Mammary epithelial cell (primary cell): ENCODE measurements at regions not wholly inside any gene's neighbourhood (a gene's known extent, or its start where the extent isn't known, plus 50 kb on each side); places are given as distances from the start of the nearest gene placed in this dataset.

Experiments used
- EZH2 ChIP-seq: IDR thresholded peaks from 2 replicates; pipeline ENCODE4 v1.6.1; 2012; ENCODE audit warnings: low read length, inconsistent platforms, borderline replicate concordance
- TF ChIP-seq, protein P1 (sequence below), 2 donors: IDR thresholded peaks in 1 of 2; conservative IDR thresholded peaks in 1 of 2; 2 replicates each; pipeline ENCODE4 v1.5.1; 2011 to 2012; ENCODE audit warnings: inconsistent platforms in 2 of 2, low read length in 2 of 2, mild to moderate bottlenecking in 2 of 2, control low read depth in 1 of 2, low read depth in 1 of 2; ENCODE audit not compliant: insufficient read depth in 1 of 2; ENCODE audit errors: extremely low read depth in 1 of 2

DNA sequence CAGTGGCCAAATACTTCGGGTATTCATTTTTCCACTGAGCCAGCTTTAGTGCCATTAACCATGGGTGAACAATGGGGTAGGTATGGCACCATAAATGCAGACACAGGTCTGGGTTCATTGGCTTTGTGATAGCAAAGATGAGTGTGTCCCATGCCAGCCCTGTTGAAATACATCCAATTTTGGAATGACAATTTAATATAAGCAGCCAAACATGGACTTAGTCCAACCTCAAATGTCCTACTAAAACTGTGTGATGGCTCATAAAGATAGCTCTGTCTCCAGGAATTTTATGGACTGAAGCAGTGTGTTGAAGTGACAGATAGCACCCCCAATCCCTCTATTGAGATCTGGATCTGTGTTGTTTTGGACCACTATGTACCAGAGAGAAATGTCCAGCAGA is 514.9 kb downstream of the RASEF start:
- TF ChIP-seq, protein P1, sequence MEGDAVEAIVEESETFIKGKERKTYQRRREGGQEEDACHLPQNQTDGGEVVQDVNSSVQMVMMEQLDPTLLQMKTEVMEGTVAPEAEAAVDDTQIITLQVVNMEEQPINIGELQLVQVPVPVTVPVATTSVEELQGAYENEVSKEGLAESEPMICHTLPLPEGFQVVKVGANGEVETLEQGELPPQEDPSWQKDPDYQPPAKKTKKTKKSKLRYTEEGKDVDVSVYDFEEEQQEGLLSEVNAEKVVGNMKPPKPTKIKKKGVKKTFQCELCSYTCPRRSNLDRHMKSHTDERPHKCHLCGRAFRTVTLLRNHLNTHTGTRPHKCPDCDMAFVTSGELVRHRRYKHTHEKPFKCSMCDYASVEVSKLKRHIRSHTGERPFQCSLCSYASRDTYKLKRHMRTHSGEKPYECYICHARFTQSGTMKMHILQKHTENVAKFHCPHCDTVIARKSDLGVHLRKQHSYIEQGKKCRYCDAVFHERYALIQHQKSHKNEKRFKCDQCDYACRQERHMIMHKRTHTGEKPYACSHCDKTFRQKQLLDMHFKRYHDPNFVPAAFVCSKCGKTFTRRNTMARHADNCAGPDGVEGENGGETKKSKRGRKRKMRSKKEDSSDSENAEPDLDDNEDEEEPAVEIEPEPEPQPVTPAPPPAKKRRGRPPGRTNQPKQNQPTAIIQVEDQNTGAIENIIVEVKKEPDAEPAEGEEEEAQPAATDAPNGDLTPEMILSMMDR (conservative IDR thresholded peaks at IDR 0.05 in 1 of 2, IDR thresholded peaks at IDR 0.05 in 1 of 2; ENCODE audit: extremely low read depth in 1 of 2, insufficient read depth in 1 of 2, low read depth in 1 of 2, low read length in 2 of 2) = no peak
- TF ChIP-seq EZH2 = no peak
